NOMO-1 treated with dmso at 0.1 percent for 144 hours (cell line): ENCODE measurements at regions not wholly inside any gene's neighbourhood (a gene's known extent, or its start where the extent isn't known, plus 50 kb on each side); places are given as distances from the start of the nearest gene placed in this dataset.

Source experiments
- DNase-seq: peaks from one replicate; lab custom pipeline; 2025; ENCODE audit not compliant: unreplicated experiment; lab: John Stamatoyannopoulos, UW

DNA sequence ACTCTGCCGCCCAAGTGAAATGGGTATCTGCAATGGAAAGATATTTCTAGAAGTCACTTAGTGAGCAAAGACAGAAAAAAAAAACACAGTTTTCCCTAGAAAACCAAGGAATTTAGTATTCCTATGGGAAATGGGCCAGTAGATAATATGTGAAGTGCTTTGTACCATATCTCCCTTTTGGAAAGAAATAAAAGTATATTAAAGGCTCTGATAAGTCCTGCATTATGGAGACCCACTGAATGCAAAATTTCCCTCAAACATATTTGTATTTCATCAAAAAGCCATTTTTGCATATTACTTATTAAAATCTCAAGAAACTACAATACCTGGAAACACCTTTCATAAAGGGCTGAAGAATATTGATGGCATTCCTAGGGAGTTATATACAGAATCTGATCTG, 51.6 kb upstream of the DYNLRB2 start:
- no peak for DNase-seq

DNA sequence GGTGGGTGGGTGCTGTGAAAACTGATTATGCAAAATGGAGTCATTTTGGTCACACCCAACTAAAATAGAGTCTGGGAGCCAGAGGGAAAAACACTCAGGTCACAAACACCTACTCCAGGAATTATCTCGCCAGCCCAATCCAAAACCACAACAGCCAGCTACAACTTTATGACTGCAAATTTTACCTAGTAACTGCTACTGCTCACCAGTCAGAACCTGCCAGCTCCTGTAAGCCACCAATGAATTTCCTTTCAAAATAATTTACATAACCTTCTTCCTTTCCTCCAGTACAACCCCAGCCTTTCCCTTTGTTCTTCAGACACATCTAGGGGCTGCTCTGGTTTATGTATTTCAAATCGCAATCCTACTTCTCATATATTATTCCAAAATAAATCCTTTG, 52.6 kb upstream of the DYNLRB2 start:
- no peak for DNase-seq

GRCh38 chr16:80480664-80481063, 60.1 kb upstream of the DYNLRB2 start:
- no peak for DNase-seq

DNA sequence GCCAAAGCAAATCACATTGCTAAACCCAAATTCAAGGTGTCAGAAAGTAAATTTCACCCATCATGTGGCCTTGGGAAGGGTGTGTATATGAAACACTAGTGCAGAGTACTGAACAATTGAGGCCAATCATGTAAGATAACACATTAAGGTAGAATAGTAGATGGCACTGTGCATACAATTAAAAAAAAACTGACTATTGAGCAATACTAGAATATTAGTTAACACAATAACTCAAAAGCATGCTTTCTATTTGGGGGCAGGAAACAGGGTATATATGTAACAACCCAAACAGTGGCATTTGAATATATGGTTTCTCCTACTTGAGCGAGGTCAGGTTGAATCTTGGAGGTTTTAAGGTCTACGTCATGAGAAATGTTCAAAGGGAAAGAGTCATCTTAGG, 63.0 kb upstream of the DYNLRB2 start:
- no peak for DNase-seq

GRCh38 chr16:80468029-80468428, 72.8 kb upstream of the DYNLRB2 start:
- no peak for DNase-seq

GRCh38 chr16:80466024-80466987, 74.5 kb upstream of the DYNLRB2 start:
- DNase-seq, result peak; percentile 20

DNA sequence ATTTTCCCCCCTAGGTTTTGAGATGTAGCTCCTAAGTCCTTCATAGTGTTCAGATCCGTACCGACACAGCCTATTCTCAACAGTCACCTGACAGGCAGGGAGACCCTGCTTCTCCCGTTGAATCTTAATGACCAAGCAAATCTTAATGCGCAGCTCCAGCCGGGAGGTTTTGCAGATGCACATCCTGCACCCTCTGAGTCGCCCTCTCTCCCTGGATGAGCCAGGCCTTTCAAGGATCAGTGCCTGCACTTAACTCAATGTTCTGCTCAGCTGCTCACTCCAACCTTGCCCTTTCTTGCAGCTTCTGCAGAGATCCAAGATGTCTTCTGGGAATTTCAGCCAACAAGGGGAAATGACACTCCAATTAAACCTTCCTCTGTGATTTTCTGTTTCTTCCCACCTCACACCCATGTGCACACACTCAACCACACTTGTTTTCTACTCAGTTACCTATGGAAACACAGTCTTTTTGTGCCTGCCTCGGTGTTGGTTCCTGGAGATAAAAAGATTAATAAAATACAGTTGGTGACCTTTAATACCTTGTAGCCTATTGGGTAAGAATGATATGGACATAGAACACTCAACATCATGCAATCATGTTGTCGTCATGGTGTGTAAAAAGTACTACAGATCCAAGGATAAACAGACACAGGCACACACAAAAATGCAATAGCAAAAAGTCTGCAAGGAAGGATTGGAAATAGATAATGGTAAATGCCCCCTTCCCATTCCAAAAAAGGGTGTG, 76.9 kb upstream of the DYNLRB2 start:
- no peak for DNase-seq

DNA sequence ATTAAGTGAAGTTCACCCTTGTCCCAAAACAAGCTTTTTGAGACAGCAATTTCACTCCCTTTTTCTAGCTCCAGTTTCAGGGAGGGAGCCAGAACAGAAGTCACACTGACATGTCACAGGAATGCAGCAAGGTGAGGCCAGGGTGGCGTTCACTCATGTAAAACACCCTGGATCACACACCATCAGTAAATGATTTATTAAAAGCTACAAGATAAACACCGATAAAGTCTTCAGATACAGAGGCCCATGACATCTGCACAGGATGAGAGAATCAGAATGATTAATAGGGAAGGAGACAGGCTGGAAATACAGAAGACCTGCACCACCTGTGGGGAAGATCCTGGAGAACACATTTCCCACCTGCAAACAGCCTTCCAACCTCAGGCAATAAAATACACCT, 77.5 kb upstream of the DYNLRB2 start:
- no peak for DNase-seq

DNA sequence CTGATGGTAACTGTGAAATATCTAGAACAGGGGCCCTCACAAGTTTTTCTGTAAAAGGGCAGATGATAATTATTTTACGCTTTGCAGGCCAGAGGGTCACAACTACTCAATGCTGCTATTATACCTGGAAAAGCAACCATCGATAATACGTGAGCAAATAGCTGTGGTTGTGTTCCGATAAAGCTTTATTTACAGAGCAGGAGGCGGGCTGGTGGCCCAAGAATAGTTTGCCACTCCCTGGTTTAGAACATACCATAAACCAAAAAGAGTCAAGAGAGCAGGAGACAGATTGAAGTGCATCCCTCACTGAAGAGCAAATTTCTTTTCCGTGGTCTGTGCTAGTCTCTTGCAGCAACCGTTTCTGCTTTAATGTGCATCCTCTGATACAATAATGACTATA, 77.9 kb upstream of the DYNLRB2 start:
- DNase-seq, result no peak

DNA sequence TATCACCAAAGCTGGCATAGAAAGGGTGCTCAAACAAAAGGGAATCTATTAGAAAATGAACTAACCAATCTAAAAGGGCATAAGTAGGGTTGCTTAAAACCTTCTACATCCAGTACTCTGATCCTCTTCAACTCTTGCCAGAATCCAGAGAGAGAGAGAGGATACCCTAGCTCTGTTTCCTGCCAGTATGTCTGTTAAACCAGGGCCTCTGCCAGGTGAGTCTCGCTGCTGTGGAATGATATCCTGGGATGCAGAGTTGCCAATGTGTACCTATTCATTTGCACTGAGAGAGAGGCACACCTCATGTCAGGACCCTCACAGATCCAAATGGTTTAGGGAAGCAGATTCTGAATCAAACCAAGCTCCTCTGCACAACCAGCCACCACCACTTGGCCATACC, 79.8 kb upstream of the DYNLRB2 start:
- no peak for DNase-seq

DNA sequence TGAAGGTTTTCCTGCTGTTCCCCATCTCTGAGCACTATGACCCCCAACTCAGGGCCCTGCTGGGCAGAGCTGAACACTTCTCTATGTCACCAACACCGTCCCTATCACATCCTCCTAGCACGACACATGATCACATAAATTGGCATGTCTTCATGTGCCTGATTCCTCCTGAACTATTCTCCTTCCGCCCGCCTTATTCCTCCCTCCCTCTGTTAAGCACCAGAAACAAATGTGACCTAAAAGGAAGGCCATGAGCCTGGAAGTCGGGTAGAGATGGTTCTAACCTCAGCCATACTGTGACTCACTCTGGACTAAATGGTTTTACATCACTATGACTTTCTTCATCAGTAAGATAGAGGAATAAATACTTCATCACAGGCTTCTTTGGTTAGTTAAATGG, 80.8 kb upstream of the DYNLRB2 start:
- DNase-seq, result no peak

DNA sequence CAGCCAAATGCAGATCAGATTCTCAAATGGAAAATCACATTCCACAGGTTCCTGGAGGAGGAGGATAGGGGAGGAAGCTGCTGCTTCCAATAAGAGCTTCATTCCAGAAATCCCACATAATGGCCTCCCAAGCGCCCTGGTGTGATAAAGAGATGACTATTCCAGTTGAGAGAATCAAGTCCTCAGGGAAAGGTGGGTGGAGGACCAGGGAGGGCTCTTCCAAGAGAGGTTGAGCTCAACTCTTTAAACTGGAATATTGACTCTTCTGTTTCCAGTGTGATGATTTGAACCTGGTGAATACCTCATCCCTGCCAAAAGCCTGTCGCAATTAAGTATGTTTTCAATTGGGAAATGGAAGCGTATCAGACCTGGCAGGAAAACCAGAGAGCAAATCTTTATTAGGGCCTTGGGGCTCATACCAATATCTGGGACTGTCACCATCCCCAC, 81.4 kb upstream of the DYNLRB2 start:
- no peak for DNase-seq

GRCh38 chr16:80457871-80458270, 82.9 kb upstream of the DYNLRB2 start:
- DNase-seq, result no peak

DNA sequence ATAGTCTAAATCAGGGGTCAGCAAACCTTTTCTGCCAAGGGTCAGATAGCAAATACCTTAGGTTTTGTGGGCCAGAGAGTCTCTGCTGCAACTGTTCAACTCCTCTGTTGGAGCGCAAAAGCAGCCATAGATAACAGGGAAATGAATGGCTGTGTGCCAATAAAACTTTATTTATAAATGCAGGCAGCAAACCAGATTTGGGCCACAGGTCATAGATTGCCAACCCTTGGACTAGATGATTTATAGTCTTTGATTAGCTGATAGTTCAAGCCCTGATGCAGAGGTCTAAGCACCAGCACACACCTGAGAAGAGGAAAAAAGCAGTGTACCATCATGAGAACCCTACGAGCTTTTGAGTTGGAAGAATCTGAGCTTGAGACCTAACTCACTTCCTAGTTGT, 86.0 kb upstream of the DYNLRB2 start:
- no peak for DNase-seq

DNA sequence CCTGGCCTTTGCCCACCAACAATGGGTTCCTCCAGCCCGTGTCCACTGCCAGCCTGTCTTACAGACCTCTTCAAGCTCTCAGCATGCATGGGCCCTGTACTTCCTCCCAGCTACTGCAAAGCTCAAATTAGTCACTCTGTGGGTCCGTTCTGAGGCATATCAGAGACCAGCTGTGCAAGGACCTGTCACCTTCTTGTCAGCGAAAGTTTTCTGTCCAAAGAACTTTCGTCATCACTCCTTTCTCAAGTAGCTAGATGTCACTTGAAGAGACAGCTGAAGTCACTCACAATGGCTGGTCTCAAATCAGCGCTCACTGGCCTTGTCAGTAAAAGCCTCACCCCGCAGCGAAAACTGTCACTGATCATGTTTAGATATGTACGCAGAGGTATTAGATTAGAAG, 91.4 kb upstream of the DYNLRB2 start:
- no peak for DNase-seq

DNA sequence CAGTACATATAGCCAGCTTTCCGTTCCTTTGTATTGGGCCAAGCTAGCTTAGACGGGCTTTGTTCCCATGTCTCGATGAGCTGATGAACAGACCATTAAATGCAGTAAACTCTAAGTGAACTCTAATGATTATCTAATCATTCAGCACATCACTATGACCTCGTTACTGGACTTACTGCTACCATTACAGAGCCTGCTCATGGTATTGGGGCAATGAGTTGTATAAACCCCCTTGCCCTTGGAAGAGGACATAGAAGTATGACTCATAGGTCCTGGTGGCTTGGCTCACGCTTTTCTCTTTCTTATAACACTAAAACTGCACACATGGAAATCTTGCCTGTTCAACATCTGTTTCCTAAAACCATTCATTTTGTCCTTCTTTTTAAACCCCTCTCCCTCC, 93.6 kb upstream of the DYNLRB2 start:
- no peak for DNase-seq

DNA sequence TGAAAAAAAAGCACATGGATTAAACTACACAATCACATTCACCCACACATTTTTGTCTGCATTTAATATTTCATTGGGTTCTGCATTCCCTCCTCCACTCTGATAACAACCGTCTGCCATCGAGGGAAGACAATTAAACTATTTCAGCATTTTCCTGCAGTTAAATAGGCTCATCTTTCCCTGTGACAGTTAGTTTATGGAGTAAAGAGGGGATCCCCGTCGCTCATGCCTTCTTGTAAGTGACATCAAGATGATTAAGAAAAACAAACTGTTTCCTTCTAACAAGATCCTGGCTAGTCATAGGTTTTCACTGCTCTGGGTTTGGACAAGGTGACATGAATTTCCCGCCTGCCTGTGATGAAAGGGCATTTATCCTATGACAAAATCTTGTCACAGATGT, 98.0 kb upstream of the DYNLRB2 start:
- DNase-seq, result no peak

- DNase-seq, result no peak
Observed at GRCh38 chr16:80441935-80442334, 98.9 kb upstream of the DYNLRB2 start.

DNA sequence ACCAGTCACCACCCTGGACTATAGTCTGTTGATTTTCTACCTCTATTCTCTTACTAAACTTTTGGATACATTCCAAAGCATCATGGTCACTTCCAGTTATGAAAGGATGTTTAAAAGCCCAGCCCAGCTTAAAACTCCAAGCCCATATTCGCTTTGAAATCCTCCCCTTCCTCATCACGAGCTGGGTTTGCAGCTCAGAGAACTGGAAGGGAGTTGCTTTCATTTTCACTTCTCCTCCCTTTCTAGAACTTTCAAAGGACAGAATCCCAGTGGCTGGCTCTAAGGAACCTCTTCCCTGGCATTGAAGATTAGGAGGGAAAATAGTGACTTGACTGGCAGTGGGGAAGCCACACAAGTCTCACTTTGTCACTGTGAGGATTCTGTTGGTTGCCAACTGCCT, 100.1 kb upstream of the DYNLRB2 start:
- DNase-seq, result no peak

- no peak for DNase-seq
Observed at GRCh38 chr16:80437707-80438106, 103.1 kb upstream of the DYNLRB2 start.

DNA sequence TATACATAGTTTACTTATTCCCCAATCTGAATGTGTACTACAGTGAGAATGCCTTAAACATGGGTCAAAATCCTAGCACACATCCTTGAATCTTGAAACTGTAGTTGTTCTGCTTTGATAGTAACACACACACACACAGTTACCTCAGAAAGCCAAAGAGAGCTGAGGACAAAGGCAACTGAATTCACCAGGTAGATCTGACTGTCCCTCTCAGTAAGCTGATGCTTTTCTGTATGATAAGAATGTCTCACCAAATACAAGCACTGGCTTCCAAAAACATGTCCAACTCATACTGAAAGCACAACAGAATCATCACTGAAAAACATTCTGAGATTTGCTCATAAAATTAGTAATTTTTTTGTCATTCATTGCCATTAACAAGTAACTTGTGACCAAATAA, 104.3 kb upstream of the DYNLRB2 start:
- no peak for DNase-seq

DNA sequence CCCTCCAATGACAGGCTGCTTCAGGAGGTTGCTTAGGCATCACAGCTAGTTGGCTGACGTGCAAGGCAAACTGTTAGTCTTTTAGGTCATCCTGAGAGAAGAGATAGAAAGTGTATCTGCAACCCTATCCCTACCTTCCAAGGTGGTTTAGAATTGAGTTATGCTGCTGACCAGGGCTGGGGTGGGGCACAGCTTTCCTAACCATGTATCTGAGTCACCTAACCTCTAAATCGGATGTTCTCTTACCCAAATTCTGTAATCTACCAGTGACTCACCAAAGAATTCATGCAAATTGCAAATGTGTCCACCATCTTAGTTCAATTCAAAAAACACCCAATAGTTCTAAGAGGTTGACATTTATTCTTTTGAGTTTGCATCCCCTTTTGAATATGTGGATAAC, 107.2 kb upstream of the DYNLRB2 start:
- DNase-seq, result no peak
